A673 (cell line): ENCODE measurements at regions not wholly inside any gene's neighbourhood (a gene's known extent, or its start where the extent isn't known, plus 50 kb on each side); places are given as distances from the start of the nearest gene placed in this dataset.

Source experiments
- BruUV-seq: library from RNA; stranded (reverse); fragments of 400-500 nt; replicated peaks from 2 replicates; lab custom pipeline; 2021; lab: Mats Ljungman, UMichigan
- CTCF ChIA-PET: fragments of 300-600 bp; sonication (Branson Sonifier 250); formaldehyde crosslinking; loops from one replicate; lab custom pipeline; 2022; ENCODE audit warnings: antibody characterized with exemption; lab: Charles Lee
- POLR2A ChIA-PET: fragments of 300-600 bp; sonication (Branson Sonifier 250); formaldehyde crosslinking; loops from one replicate; lab custom pipeline; 2022; ENCODE audit warnings: antibody characterized with exemption; ENCODE audit not compliant: low non-redundant PET; lab: Charles Lee
- DNase-seq: peaks from one replicate; pipeline ENCODE4 v3.0.0-alpha.2; 2015; ENCODE audit warnings: low spot score
- H3K27ac ChIP-seq: fragments of 200-600 bp; sonication (generic); 2 replicates; pipeline ENCODE4 v1.5.1; 2016; ENCODE audit warnings: mixed run types, low read depth, mild to moderate bottlenecking, mixed read lengths, antibody characterized with exemption, low read length; ENCODE audit not compliant: poor library complexity, severe bottlenecking
- H3K27me3 ChIP-seq: fragments of 200-600 bp; sonication (generic); replicated peaks from 2 replicates; pipeline ENCODE4 v1.6.1; 2017; ENCODE audit warnings: mixed run types, low read depth, mild to moderate bottlenecking, mixed read lengths, antibody characterized with exemption, low read length; ENCODE audit not compliant: insufficient read depth, poor library complexity
- H3K36me3 ChIP-seq: fragments of 200-600 bp; sonication (generic); 2 replicates; pipeline ENCODE4 v1.6.1; 2016; ENCODE audit warnings: mixed run types, mild to moderate bottlenecking, mixed read lengths, antibody characterized with exemption, low read length; ENCODE audit not compliant: insufficient read depth, poor library complexity, severe bottlenecking
- H3K4me1 ChIP-seq: fragments of 200-600 bp; sonication (generic); 2 replicates; pipeline ENCODE4 v1.6.1; 2017; ENCODE audit warnings: mixed run types, mild to moderate bottlenecking, mixed read lengths, antibody characterized with exemption, low read length; ENCODE audit not compliant: insufficient read depth, poor library complexity, severe bottlenecking
- H3K4me3 ChIP-seq: fragments of 200-600 bp; sonication (generic); 2 replicates; pipeline ENCODE4 v1.5.1; 2016; ENCODE audit warnings: low read depth, mixed run types, mild to moderate bottlenecking, mixed read lengths, low read length; ENCODE audit not compliant: poor library complexity, severe bottlenecking
- H3K9me3 ChIP-seq: fragments of 200-600 bp; sonication (generic); 2 replicates; pipeline ENCODE4 v1.6.1; 2016; ENCODE audit warnings: mixed run types, low read depth, mild to moderate bottlenecking, mixed read lengths, antibody characterized with exemption, low read length; ENCODE audit not compliant: poor library complexity, severe bottlenecking
- EZH2 ChIP-seq: fragments of 200-600 bp; sonication (generic); IDR thresholded peaks from 2 replicates; pipeline ENCODE4 v1.6.1; 2017; ENCODE audit warnings: borderline replicate concordance, low read depth, mild to moderate bottlenecking, mixed read lengths, antibody characterized with exemption, low read length; ENCODE audit not compliant: poor library complexity, severe bottlenecking
- intact Hi-C: fragments of 100-400 bp; cut with micrococcal nuclease; formaldehyde crosslinking; loops from one replicate; pipeline ENCODE4 v1.10.0; 2022; ENCODE audit not compliant: unreplicated experiment
- TF ChIP-seq, protein P1 (sequence below): fragments of 300-800, 200-600 bp; sonication (generic); conservative IDR thresholded peaks from 2 replicates; pipeline ENCODE4 v1.5.1; 2017; ENCODE audit warnings: low read depth, mild to moderate bottlenecking, antibody characterized with exemption, low read length, moderate library complexity, mixed read lengths

DNA sequence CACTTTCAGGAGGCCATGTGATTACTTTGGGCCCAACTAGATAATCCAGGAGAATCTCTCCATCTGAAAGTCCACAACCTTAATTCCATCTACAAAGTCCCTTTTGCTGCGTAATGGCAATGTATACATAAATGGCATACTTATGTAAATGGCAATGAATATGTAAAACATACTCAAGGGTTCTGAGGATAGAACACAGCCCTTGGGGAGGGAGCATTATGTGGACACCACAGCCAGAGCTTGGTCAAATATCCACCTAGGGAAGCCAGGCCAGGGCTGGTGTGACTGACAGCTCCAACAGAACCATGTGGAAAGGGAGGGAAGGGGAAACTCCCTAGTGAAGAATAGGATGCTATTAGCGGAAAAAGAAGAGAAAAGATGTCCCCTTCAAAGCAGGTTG lies 496.2 kb downstream of the COG6 start:
- no TSS peak for BruUV-seq
- Histone ChIP-seq H3K36me3 (no peaks in the 10 kb centered on the region), H3K4me1 (no peaks in the 10 kb centered on the region), H3K27ac (no peak overlapping the region), H3K4me3 (no peak overlapping the region), H3K9me3 (no peaks in the 10 kb centered on the region), H3K27me3 (no peaks in the 10 kb centered on the region)
- TF ChIP-seq, protein P1, sequence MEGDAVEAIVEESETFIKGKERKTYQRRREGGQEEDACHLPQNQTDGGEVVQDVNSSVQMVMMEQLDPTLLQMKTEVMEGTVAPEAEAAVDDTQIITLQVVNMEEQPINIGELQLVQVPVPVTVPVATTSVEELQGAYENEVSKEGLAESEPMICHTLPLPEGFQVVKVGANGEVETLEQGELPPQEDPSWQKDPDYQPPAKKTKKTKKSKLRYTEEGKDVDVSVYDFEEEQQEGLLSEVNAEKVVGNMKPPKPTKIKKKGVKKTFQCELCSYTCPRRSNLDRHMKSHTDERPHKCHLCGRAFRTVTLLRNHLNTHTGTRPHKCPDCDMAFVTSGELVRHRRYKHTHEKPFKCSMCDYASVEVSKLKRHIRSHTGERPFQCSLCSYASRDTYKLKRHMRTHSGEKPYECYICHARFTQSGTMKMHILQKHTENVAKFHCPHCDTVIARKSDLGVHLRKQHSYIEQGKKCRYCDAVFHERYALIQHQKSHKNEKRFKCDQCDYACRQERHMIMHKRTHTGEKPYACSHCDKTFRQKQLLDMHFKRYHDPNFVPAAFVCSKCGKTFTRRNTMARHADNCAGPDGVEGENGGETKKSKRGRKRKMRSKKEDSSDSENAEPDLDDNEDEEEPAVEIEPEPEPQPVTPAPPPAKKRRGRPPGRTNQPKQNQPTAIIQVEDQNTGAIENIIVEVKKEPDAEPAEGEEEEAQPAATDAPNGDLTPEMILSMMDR = no peak
- TF ChIP-seq EZH2 = no peak
- ChIA-PET CTCF (no interaction called here), POLR2A (no interaction called here)
- no peak for DNase-seq
- intact Hi-C loops = no loop called here

DNA sequence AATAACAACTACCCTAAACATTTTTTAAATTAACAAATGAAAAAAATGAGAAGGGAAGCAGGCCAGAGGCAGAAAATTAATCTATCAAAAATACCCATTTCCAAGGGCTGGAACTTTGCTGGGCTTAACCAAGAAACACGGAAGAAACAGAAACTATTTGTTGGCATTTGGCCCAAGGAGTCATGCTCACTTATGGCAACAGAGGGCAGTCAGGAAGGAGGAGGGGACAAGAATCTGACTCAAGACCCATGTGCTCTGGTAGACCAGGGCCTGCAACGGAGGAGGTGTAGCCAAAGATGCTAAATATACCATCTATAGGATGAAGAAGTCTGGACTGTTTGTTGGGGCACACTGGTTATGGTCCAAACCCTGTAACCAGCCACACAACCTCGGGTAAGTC lies 496.7 kb downstream of the COG6 start:
- intact Hi-C loops = no loop called here
- Histone ChIP-seq H3K9me3 (no peaks in the 10 kb centered on the region), H3K27me3 (no peaks in the 10 kb centered on the region), H3K4me1 (no peaks in the 10 kb centered on the region), H3K4me3 (no peak overlapping the region), H3K27ac (no peak overlapping the region), H3K36me3 (no peaks in the 10 kb centered on the region)
- no TSS peak for BruUV-seq
- ChIA-PET POLR2A (no interaction called here), CTCF (no interaction called here)
- peak; percentile 30 for DNase-seq
- TF ChIP-seq EZH2 = no peak
- TF ChIP-seq, protein P1 = no peak

DNA sequence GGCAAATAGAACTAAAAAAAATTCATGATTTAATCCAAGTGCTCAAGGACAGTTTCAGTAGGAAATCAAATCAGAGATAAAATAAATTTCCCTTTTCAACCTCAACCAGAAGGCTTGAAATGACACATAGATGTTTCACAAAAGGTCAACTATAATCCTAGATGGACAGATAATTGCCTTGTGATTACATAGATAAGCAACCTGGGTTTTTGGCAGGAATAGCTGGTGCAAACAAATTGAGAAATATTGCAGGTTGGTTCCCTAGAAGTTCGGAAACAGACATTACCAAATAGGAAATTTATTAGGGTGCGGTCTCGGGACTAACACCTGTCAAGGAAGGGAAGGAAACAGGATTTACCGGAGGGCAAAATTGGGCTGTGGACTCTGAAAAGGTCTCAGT lies 497.5 kb downstream of the COG6 start:
- no peaks in the 10 kb centered on the region for H3K9me3 ChIP-seq
- DNase-seq = no peak
- ChIA-PET CTCF (no interaction called here), POLR2A (no interaction called here)
- BruUV-seq = no TSS peak
- H3K4me3 ChIP-seq = no peak overlapping the region
- TF ChIP-seq, protein P1 = no peak
- no peak for TF ChIP-seq EZH2
- intact Hi-C loops = no loop called here
- H3K36me3 ChIP-seq = no peaks in the 10 kb centered on the region
- H3K27me3 ChIP-seq = no peaks in the 10 kb centered on the region
- H3K4me1 ChIP-seq = no peaks in the 10 kb centered on the region
- no peak overlapping the region for H3K27ac ChIP-seq
